GM10248 (cell line): ENCODE measurements at regions not wholly inside any gene's neighbourhood (a gene's known extent, or its start where the extent isn't known, plus 50 kb on each side); places are given as distances from the start of the nearest gene placed in this dataset.

Source experiments
- CTCF ChIA-PET: fragments of 300-600 bp; sonication (Branson Sonifier 250); formaldehyde crosslinking; extraction: SDS; loops from one replicate; lab custom pipeline; 2021; ENCODE audit warnings: antibody characterized with exemption; lab: Yijun Ruan, JAX
- POLR2A ChIA-PET: fragments of 350-650 bp; sonication (Branson Sonifier 250); formaldehyde crosslinking; extraction: SDS; loops from one replicate; lab custom pipeline; 2020; ENCODE audit warnings: antibody characterized with exemption; lab: Yijun Ruan, JAX
- DNase-seq: peaks from one replicate; pipeline ENCODE4 v3.0.0; 2012; ENCODE audit errors: extremely low spot score
- CTCF ChIP-seq: IDR thresholded peaks from 2 replicates; pipeline ENCODE4 v1.5.1; 2012; ENCODE audit warnings: mild to moderate bottlenecking, low read depth; ENCODE audit errors: extremely low read depth, missing control alignments, control extremely low read depth

- DNase-seq: no peak
- no peak for TF ChIP-seq CTCF
- CTCF ChIA-PET: interaction anchor here (0.6 kb wide), 1 partner anchor 25 kb away, joined by 3 read pairs; no protein-coding TSS in a partner anchor
- POLR2A ChIA-PET: no interaction called here
Measured at GRCh38 chr1:208950206-208950605, 633.3 kb upstream of the CAMK1G start.

- ChIA-PET CTCF (interaction anchor here (1.5 to 1.6 kb wide), 2 partner anchors 11 to 16 kb away, joined by 3 read pairs; no protein-coding TSS in a partner anchor), POLR2A (no interaction called here)
- no peak for TF ChIP-seq CTCF
- DNase-seq: no peak
Measured at GRCh38 chr1:208951026-208951525, 632.4 kb upstream of the CAMK1G start.

- no peak for DNase-seq
- POLR2A ChIA-PET: no interaction called here
- CTCF ChIA-PET: interaction anchor here (1.5 to 1.6 kb wide), 2 partner anchors 12 to 17 kb away, joined by 3 read pairs; no protein-coding TSS in a partner anchor
- no peak for TF ChIP-seq CTCF
Measured at GRCh38 chr1:208951908-208952307, 631.6 kb upstream of the CAMK1G start.

GRCh38 chr1:208962867-208963266 is 620.6 kb upstream of the CAMK1G start:
- no peak for TF ChIP-seq CTCF
- ChIA-PET POLR2A (no interaction called here), CTCF (interaction anchor here (1.2 kb wide), 1 partner anchor 14 kb away, joined by 3 read pairs; no protein-coding TSS in a partner anchor)
- DNase-seq: no peak

GRCh38 chr1:208965351-208965750 is 618.2 kb upstream of the CAMK1G start:
- no peak for DNase-seq
- CTCF ChIA-PET: no interaction called here
- TF ChIP-seq CTCF: no peak
- POLR2A ChIA-PET: no interaction called here

- no peak for TF ChIP-seq CTCF
- POLR2A ChIA-PET: no interaction called here
- DNase-seq: no peak
- CTCF ChIA-PET: interaction anchor here (0.5 to 1.3 kb wide), 3 partner anchors 21 to 240 kb away, joined by 3 to 4 read pairs (median 3); no protein-coding TSS in a partner anchor
Measured at GRCh38 chr1:208967334-208967733, 616.2 kb upstream of the CAMK1G start.

- no peak for TF ChIP-seq CTCF
- ChIA-PET POLR2A (no interaction called here), CTCF (interaction anchor here (1.2 to 1.3 kb wide), 2 partner anchors 10 to 212 kb away, joined by 3 read pairs; no protein-coding TSS in a partner anchor)
- no peak for DNase-seq
Measured at GRCh38 chr1:208974717-208975116, 608.8 kb upstream of the CAMK1G start.
